GM18520 (cell line): ENCODE measurements at regions not wholly inside any gene's neighbourhood (a gene's known extent, or its start where the extent isn't known, plus 50 kb on each side); places are given as distances from the start of the nearest gene placed in this dataset.

Experiments
- ATAC-seq: cut with Tn5 transposase; IDR thresholded peaks from one replicate; pipeline ENCODE4 v1.9.1; 2021; ENCODE audit not compliant: unreplicated experiment

DNA sequence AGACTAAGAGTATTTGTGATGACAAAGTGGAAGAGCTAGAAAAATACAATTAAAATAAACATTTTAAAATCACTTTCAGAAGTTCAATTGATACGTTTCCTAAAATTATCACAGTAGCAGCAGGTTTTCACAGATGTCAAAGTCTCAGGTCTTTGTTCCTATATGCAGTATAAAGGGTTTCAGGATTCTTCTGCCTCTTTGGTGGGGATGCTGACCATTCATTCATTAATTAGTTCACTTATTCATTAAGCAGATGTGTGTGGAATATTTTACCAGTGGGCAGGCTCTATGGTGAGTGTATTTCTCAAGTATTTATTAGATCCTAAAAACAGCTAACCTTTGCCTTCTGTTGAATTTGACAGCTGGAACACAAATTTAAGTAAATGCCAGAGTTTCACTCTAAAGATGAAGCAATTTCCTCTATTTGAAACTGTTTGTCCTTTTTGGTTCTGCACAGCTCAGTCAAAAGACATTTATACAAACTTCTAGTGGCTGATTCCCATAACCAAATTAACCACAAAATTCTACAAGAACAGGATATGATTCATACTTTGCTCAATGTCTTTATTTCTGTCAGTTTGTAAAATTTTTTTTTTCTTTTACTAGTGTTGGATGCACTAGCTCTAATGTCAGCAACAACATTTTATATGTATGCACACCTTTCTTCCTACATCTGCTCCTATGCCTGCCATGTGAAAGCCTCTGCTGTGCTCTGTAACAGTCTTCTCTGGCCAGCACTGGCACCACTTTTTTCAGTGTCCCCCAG, 75.9 kb upstream of the PRR16 start:
- no peak for ATAC-seq

DNA sequence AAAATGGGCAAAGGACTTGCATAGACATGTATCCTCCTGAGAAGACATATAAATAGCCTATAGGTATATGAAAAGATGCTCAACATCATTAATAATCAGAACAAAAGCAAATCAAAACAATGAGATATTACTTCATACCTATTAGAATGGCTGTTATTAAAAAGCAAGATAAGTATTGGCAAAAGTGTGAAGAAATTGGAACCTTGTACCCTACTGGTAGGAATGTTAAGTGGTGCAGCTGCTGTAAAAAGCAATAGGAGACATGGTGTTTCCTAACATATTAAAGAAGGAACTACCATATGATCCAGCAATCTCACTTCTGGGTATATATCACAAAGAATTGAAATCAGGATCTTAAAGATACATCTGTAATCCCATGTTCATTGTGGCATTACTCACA, 69.8 kb upstream of the PRR16 start:
- no peak for ATAC-seq

DNA sequence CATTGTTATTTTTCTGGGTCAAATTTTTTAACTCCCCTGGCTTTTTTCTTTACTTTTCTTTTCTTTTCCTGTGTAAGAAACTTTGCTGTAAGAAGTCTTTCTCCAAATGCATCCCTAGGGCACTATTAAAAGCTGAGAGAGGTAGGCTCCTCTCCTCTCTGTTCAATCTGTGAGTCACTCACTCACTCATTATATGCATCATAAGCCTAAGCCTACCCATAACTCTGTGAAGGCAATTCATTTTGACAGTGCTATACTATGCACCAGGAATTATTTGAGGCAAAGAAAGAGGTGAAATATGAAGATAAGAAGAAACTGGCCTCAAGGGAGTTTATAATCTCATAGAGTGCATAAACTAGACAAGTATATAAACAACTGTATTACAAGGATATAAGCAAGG, 67.9 kb upstream of the PRR16 start:
- ATAC-seq = no peak

- ATAC-seq = no peak
Measured at GRCh38 chr5:120400356-120400755, 63.7 kb upstream of the PRR16 start.

- no peak for ATAC-seq
Measured at GRCh38 chr5:120402606-120403005, 61.5 kb upstream of the PRR16 start.

DNA sequence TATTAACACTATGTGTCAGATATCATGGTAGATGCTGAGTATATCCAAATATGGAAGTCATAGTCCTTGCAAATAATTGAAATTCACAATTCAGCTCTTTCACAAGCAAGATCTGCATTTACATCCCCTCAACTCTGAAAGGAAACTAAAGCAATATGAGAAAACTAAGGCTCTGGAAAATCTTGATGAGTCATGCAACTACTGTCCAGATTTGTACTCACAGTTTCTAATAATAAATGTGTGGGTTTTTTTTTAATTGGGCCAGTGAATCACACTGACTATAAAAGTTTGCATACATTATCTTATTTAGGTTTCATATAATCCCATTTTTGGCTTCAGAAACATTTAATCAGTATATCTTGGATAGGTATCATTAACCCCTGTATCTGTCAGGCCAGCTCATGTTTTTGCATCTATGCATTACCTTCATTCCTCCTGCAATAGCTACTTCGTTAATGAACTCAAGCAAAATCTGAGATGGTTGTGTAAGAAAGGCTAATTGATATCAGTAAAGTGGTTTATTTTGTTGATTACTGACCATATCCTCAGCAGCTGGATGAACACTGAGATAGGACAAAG, 58.7 kb upstream of the PRR16 start:
- no peak for ATAC-seq

GRCh38 chr5:120405923-120406322, 58.2 kb upstream of the PRR16 start:
- ATAC-seq = no peak

DNA sequence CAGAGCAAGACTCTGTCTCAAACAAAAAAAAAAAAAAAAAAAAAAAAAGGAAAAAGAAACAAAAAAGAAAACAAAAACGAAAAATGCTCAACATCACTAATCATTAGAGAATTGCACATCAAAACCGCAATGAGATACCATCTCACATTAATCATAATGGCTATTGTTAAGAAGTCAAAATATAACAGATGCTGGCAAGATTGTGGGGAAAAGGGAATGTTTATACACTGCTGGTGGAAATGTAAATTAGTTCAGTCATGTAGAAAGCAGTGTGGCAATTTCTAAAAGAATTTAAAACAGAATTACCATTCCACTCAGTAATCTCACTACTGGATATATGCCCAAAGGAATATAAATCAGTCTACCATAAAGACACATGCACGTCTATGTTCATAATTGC, 50.4 kb upstream of the PRR16 start:
- no peak for ATAC-seq
